RCC 7860 (cell line): ENCODE measurements at regions not wholly inside any gene's neighbourhood (a gene's known extent, or its start where the extent isn't known, plus 50 kb on each side); places are given as distances from the start of the nearest gene placed in this dataset.
"Not testable (repeated sequence)": the region's sequence is repeated elsewhere in the genome, so short reads cannot be mapped to it uniquely, and the experiment has no call there.

Experiments
- DNase-seq: peaks from one replicate; pipeline ENCODE4 v3.0.0-alpha.2; 2015; ENCODE audit warnings: low spot score
- FAIRE-seq: peaks from 2 replicates; lab custom pipeline; 2012; peaks lifted over from hg19 to GRCh38; lab: Jason Lieb, UNC

GRCh38 chr6:112457886-112458285 is 110.8 kb downstream of the RFPL4B start:
- DNase-seq (no peak), FAIRE-seq (no peak)

GRCh38 chr6:112459758-112460304 is 112.7 kb downstream of the RFPL4B start:
- DNase-seq (no peak), FAIRE-seq (no peak)

GRCh38 chr6:112464901-112465665 is 118.0 kb downstream of the RFPL4B start:
- FAIRE-seq (no peak), DNase-seq (no peak)

- peak; percentile 69 for FAIRE-seq
These were observed 119.4 kb downstream of the RFPL4B start for GRCh38 chr6:112466373-112467151.

GRCh38 chr6:112468359-112468758 is 121.2 kb downstream of the RFPL4B start:
- FAIRE-seq (peak; percentile 79), DNase-seq (peak; percentile 84)

More at GRCh38 chr6:112466373-112467151, 119.4 kb downstream of the RFPL4B start:
- DNase-seq: peak; percentile 72

- DNase-seq: no peak
These were observed 122.2 kb downstream of the RFPL4B start for GRCh38 chr6:112469306-112469705.

GRCh38 chr6:112470376-112470775 is 123.2 kb downstream of the RFPL4B start:
- FAIRE-seq: no peak
- no peak for DNase-seq

More at GRCh38 chr6:112469306-112469705, 122.2 kb downstream of the RFPL4B start:
- FAIRE-seq: no peak

- FAIRE-seq: no peak
- no peak for DNase-seq
These were observed 123.8 kb downstream of the RFPL4B start for GRCh38 chr6:112470950-112471349.

GRCh38 chr6:112475083-112475482 is 128.0 kb downstream of the RFPL4B start:
- no peak for DNase-seq

GRCh38 chr6:112477125-112477524 is 130.0 kb downstream of the RFPL4B start:
- FAIRE-seq: no peak
- no peak for DNase-seq

More at GRCh38 chr6:112475083-112475482, 128.0 kb downstream of the RFPL4B start:
- no peak for FAIRE-seq

GRCh38 chr6:112478036-112478435 is 130.9 kb downstream of the RFPL4B start:
- FAIRE-seq (no peak), DNase-seq (no peak)

- not testable (repeated sequence) for FAIRE-seq, DNase-seq
These were observed 132.8 kb downstream of the RFPL4B start for GRCh38 chr6:112479975-112480374.

- no peak for FAIRE-seq
- peak; percentile 18 for DNase-seq
These were observed 133.4 kb downstream of the RFPL4B start for GRCh38 chr6:112480553-112480952.

- no peak for DNase-seq
- no peak for FAIRE-seq
These were observed 134.1 kb downstream of the RFPL4B start for GRCh38 chr6:112481211-112481610.

GRCh38 chr6:112482373-112482772 is 135.2 kb downstream of the RFPL4B start:
- no peak for DNase-seq
- FAIRE-seq: no peak

GRCh38 chr6:112485120-112485826 is 138.1 kb downstream of the RFPL4B start:
- DNase-seq (no peak), FAIRE-seq (no peak)

GRCh38 chr6:112485827-112486212 is 138.7 kb downstream of the RFPL4B start:
- no peak for FAIRE-seq
- DNase-seq: no peak

GRCh38 chr6:112486454-112486853 is 139.3 kb downstream of the RFPL4B start:
- DNase-seq (no peak), FAIRE-seq (no peak)

GRCh38 chr6:112488238-112488637 is 141.1 kb downstream of the RFPL4B start:
- no peak for DNase-seq

GRCh38 chr6:112501705-112502104 is 154.6 kb downstream of the RFPL4B start:
- no peak for FAIRE-seq
- DNase-seq: no peak

More at GRCh38 chr6:112488238-112488637, 141.1 kb downstream of the RFPL4B start:
- no peak for FAIRE-seq
